Naive B cell (primary cell): ENCODE measurements at regions not wholly inside any gene's neighbourhood (a gene's known extent, or its start where the extent isn't known, plus 50 kb on each side); places are given as distances from the start of the nearest gene placed in this dataset.

Experiments
- ATAC-seq, 2 donors: fragments of 150-1000 bp; cut with Tn5 transposase; 2 replicates each; pipeline ENCODE4 v1.10.0; 2021; ENCODE audit warnings: low read depth in 2 of 2, mild to moderate bottlenecking in 2 of 2, moderate library complexity in 2 of 2
- DNase-seq: peaks from one replicate; pipeline ENCODE4 v3.0.0; 2022
- H3K27ac Mint-ChIP-seq, 6 donors: one replicate each; pipeline ENCODE4 v1.8.0; 2020 to 2022; ENCODE audit warnings: mild to moderate bottlenecking in 6 of 6, mixed read lengths in 6 of 6, moderate library complexity in 5 of 6, inconsistent platforms in 2 of 6
- H3K27me3 Mint-ChIP-seq, 3 donors: one replicate each; pipeline ENCODE4 v1.8.0; 2021 to 2022; ENCODE audit warnings: mixed read lengths in 3 of 3, mild to moderate bottlenecking in 1 of 3
- H3K36me3 Mint-ChIP-seq, 2 donors: one replicate each; pipeline ENCODE4 v1.8.0; 2020 to 2022; ENCODE audit warnings: mixed read lengths in 2 of 2, inconsistent platforms in 1 of 2, mild to moderate bottlenecking in 1 of 2
- H3K4me1 Mint-ChIP-seq, 3 donors: one replicate each; pipeline ENCODE4 v1.8.0; 2020 to 2022; ENCODE audit warnings: mixed read lengths in 3 of 3, inconsistent platforms in 1 of 3, mild to moderate bottlenecking in 1 of 3, moderate library complexity in 1 of 3
- H3K4me3 Mint-ChIP-seq, 8 donors: one replicate each; pipeline ENCODE4 v1.8.0; 2020 to 2022; ENCODE audit warnings: mild to moderate bottlenecking in 8 of 8, mixed read lengths in 8 of 8, moderate library complexity in 8 of 8, inconsistent platforms in 2 of 8
- H3K9me3 Mint-ChIP-seq, 7 donors: one replicate each; pipeline ENCODE4 v1.8.0; 2020 to 2022; ENCODE audit warnings: mixed read lengths in 7 of 7, mild to moderate bottlenecking in 5 of 7, inconsistent platforms in 2 of 7, moderate library complexity in 1 of 7

DNA sequence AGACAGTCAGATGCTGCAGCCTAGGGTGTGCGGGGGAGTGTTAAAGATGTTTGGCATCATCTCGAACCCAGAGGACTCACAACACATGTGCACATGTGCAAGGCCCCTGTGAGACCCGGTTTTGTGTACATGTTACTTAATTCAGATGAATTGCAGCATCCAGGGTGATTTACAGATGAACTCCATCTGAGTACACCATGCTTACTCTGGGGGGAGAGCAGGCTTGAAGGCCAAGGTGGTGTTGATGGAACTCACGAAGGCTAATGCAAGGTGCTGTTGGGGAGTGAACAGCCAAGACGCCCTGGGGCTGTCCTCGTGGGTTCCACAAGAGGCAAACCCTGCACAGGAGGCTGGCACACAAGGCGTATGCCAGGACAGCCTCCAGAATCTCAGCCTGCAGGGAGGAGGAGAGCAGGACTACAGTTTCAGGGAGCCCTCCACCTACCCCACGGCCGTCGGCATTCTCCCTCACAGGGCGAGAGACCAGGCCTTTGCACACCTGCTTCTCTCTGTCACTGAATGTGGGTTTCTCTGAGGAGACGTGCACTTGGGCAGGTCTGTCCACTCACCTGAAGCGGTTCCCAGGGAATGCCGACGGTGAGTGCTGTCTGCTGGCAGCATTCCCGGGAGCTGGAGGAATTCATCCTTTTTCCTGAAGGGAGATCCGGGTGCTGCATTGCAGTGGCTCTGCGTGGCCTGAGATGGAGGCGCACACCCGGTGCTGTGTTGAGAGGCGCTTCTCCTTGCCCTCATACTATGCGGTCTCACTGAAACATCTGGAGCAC is 178.5 kb upstream of the RNF32 start:
- Mint-ChIP-seq H3K4me1 (no peaks in the 10 kb centered on the region), H3K9me3 (peaks cover 0 to 12% (median 7%) of the 10 kb centered on the region in 7 donors), H3K27ac (no peak overlapping the region), H3K4me3 (no peak overlapping the region), H3K27me3 (peaks cover under 1 to 27% (median 18%) of the 10 kb centered on the region in 3 donors), H3K36me3 (no peaks in the 10 kb centered on the region)
- DNase-seq (no peak), ATAC-seq (no peak)

DNA sequence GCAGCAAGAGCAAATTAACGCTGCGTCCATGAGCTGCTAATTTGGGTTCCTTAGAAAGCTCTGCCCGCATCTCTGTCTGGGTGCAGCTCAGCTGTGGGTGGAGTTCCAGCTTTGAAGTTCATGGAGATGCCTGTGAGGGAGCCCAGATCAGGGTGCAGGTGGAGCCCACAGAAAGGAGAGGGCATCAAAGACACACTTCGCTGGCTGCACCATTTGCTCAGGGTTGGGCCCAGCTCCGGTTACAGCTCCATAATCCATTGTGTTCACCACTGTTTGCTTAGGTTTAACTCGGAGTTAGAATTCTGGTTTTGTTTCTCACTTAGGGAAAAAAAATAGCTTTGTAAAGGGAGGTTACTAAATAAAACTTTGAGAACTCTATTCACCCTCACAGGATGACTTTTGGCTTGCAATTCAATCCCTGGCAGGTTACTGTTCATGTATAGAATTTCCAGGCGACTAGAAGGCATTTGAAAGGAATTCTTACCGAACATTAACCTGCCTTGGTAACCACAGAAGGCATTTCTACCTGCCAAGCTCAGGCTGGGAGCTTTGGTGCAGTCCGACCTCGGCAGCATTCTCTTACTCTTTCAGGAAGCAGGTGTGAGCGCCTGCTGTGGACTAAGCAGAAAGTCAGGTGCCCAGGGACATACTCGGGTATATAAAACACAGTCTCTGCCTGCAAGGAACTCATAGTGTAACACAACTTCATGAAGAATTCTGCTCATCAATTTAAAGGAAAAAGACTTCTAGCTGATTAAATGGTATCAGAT is 179.5 kb upstream of the RNF32 start:
- DNase-seq (no peak), ATAC-seq (no peak)
- H3K27ac Mint-ChIP-seq = no peak overlapping the region
- H3K4me3 Mint-ChIP-seq = no peak overlapping the region
- peaks cover 8 to 37% (median 22%) of the 10 kb centered on the region in 3 donors for H3K27me3 Mint-ChIP-seq
- H3K36me3 Mint-ChIP-seq = no peaks in the 10 kb centered on the region
- H3K4me1 Mint-ChIP-seq = no peaks in the 10 kb centered on the region
- peaks cover 0 to 12% (median 7%) of the 10 kb centered on the region in 7 donors for H3K9me3 Mint-ChIP-seq

DNA sequence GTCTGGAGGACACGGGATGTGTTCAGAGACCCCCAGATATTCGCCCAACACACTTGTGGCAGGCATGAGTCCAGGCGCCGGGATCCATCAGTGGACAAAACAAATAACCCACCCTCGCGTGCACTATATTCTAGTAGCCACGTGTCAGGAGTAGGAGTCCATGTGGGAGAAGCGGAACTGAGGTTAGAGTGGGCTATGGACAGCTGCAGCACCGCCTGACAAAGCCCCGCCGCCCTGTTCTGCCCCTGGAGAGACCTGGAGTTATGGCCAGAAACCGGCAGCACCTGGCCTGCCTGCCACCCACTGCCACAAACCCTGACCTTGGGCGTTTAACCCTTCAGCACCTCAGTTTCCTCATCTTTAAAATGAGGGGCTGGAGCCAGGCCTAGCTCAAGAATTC is 181.0 kb upstream of the RNF32 start:
- Mint-ChIP-seq H3K4me3 (no peak overlapping the region), H3K27me3 (peaks cover 13 to 40% (median 14%) of the 10 kb centered on the region in 3 donors), H3K9me3 (peaks cover 0 to 10% (median 4%) of the 10 kb centered on the region in 7 donors), H3K36me3 (no peaks in the 10 kb centered on the region), H3K4me1 (no peaks in the 10 kb centered on the region), H3K27ac (no peak overlapping the region)
- ATAC-seq = no peak
- DNase-seq = no peak

DNA sequence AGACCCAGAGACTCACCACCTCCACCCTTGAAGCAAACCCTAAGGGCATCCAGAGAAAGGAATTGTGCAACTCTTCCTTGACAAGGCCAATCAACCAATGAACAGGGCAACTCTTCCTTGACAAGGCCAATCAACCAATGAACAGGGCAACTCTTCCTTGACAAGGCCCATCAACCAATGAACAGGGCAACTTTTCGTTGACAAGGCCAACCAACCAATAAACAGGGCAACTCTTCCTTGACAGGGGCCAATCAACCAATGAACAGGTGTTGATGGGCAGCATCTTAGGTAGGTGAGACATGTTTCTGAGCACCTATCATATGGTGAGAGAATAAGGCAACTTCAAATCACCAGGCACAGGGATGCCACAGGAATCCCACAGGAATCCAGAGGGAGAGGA is 181.5 kb upstream of the RNF32 start:
- no peak for DNase-seq
- Mint-ChIP-seq H3K4me3 (no peak overlapping the region), H3K27ac (peak overlapping the region in 1 of 6 donors; percentile 44), H3K9me3 (peaks cover 0 to 8% (median 4%) of the 10 kb centered on the region in 7 donors), H3K36me3 (no peaks in the 10 kb centered on the region), H3K27me3 (peaks cover 12 to 40% (median 14%) of the 10 kb centered on the region in 3 donors), H3K4me1 (no peaks in the 10 kb centered on the region)
- no peak for ATAC-seq

DNA sequence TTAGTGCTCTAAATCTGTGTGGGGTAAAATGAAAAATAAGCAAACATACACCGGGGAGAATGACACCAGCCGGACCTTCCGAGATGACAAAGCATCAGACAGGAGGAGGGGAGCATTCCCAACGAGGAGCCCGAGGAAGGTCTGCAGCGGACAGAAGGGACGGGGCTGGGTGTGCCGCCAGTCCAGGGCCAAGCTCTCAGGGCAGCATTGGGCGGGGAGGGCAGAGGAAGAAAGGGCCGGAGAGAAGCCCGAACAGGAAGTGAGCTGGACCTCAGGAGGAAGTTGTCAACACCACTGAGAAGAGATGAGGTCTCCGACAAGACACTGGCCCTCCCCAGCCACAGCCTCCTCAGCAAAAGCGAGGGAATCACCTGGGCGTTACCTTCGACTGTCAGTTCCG is 182.6 kb upstream of the RNF32 start:
- H3K9me3 Mint-ChIP-seq = peaks cover 0 to 8% (median 3%) of the 10 kb centered on the region in 7 donors
- H3K4me3 Mint-ChIP-seq = no peak overlapping the region
- DNase-seq = no peak
- ATAC-seq = no peak
- H3K4me1 Mint-ChIP-seq = no peaks in the 10 kb centered on the region
- no peaks in the 10 kb centered on the region for H3K36me3 Mint-ChIP-seq
- H3K27me3 Mint-ChIP-seq = peaks cover 8 to 37% (median 14%) of the 10 kb centered on the region in 3 donors
- H3K27ac Mint-ChIP-seq = no peak overlapping the region

DNA sequence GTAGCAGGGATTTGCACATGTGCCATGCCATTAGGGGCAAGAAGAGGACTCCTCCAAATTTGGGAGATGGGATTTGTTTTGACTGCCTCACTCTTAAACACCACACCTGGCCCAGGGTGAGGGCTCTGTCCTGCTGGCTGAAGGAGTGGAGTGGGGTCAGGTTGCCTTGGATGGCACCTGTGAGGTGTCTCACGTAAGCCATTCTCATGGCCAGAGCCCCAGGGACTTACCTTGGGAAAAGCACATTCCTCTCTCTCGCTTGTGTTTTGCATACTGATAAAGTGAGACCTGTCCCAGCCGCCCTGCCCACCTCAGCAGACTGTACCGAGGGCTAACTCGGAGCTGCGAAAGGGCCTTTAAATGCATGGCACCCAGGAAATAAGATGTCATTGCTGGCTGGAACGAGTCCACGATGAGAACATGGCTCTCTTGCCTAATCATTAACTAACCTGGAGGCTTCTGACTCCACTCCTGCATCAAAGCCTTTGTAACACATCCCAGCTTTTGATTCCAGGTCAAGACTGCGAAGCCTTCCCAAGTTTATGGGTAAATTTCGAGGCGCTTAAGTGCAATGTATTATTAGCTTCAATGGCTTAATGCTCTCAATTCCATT is 184.0 kb upstream of the RNF32 start:
- Mint-ChIP-seq H3K36me3 (no peaks in the 10 kb centered on the region), H3K9me3 (peaks cover 0 to 8% (median 2%) of the 10 kb centered on the region in 7 donors), H3K4me1 (no peaks in the 10 kb centered on the region), H3K27ac (no peak overlapping the region), H3K4me3 (no peak overlapping the region), H3K27me3 (peaks cover 16 to 44% (median 25%) of the 10 kb centered on the region in 3 donors)
- ATAC-seq (no peak), DNase-seq (no peak)

DNA sequence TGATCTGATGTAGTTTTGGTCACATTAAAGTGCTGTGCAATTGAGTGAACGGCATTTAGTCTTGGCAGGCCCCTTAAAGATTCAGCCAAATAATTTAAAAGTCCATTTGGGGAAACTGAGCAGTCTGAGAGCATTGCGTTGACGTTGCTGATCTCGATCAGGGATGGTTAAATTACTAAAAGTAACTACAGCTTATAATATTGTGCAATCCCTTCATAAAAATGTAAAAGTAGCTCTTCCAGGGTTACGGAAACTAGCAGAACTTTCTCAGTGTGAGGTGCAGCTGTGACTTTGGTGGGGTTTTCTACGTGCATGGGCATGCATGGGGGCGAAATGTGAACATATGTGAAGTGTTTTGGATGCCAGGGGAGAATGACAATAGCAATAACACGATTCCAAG is 184.5 kb upstream of the RNF32 start:
- no peak for ATAC-seq
- Mint-ChIP-seq H3K27ac (no peak overlapping the region), H3K9me3 (peaks cover 0 to 8% (median 2%) of the 10 kb centered on the region in 7 donors), H3K27me3 (peaks cover 16 to 44% (median 25%) of the 10 kb centered on the region in 3 donors), H3K4me1 (no peaks in the 10 kb centered on the region), H3K4me3 (no peak overlapping the region), H3K36me3 (no peaks in the 10 kb centered on the region)
- no peak for DNase-seq

DNA sequence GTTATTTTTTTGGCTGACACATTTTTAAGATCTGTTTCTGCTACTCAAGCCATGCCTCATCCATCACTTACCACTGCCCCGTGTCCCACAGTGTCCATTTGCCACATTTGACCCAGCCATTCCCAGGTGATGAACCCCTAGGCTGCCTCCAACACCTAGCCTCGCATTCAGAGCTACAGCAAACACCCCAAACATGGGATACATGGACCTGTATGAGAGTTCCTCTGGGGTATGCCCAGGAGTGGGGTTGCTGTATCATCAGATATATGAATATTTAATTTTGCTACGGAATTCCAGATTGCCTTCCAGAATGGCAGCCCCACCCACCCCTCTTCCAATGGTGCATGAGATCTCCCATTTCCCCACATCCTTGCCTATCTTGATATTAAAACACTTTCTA is 190.1 kb upstream of the RNF32 start:
- Mint-ChIP-seq H3K4me1 (no peaks in the 10 kb centered on the region), H3K27me3 (peaks cover 11 to 12% (median 12%) of the 10 kb centered on the region in 3 donors), H3K36me3 (no peaks in the 10 kb centered on the region), H3K27ac (no peak overlapping the region), H3K9me3 (no peaks in the 10 kb centered on the region), H3K4me3 (no peak overlapping the region)
- no peak for DNase-seq
- no peak for ATAC-seq

DNA sequence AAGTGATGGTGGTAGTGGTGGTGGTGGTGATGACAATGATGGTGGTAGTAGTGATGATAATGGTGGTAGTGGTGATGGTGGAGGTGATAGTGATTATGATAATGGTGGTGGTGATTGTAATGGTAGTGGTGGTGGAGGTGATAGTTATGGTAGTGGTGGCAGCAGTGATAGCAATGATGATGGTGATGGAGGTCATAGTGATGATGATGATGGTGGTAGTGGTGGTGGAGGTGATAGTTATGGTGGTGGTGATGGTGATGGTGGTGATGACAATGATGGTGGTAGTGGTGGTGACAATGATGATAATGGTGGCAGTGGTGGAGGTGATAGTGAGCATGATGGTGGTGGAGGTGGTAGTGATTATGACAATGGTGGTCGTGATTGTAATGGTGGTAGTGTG is 191.7 kb upstream of the RNF32 start:
- no peak for ATAC-seq
- DNase-seq = no peak
- H3K27ac Mint-ChIP-seq = no peak overlapping the region
- no peaks in the 10 kb centered on the region for H3K4me1 Mint-ChIP-seq
- H3K9me3 Mint-ChIP-seq = no peaks in the 10 kb centered on the region
- peaks cover 11 to 13% (median 11%) of the 10 kb centered on the region in 3 donors for H3K27me3 Mint-ChIP-seq
- H3K4me3 Mint-ChIP-seq = no peak overlapping the region
- no peaks in the 10 kb centered on the region for H3K36me3 Mint-ChIP-seq

DNA sequence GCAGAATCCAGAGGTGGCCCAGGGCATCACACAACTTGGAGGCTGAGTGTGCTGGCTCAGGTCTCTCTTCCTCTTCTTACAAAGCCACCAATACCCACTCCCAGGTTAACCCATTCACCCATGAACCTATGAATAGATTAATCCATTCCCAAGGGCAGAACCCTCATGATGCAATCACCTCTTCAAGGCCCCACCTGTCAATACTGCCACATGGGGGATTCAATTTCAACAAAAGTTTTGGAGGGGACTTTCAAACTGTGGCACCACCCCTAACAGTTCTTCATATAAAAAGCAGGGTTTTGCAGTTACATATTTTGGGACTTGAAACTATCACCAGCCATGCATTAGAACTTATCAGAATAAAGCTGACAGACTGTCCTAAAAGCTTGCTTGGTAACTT is 193.6 kb upstream of the RNF32 start:
- ATAC-seq = no peak
- Mint-ChIP-seq H3K9me3 (no peaks in the 10 kb centered on the region), H3K36me3 (no peaks in the 10 kb centered on the region), H3K4me3 (no peak overlapping the region), H3K4me1 (no peaks in the 10 kb centered on the region), H3K27me3 (peaks cover 6 to 14% (median 8%) of the 10 kb centered on the region in 3 donors), H3K27ac (no peak overlapping the region)
- no peak for DNase-seq

DNA sequence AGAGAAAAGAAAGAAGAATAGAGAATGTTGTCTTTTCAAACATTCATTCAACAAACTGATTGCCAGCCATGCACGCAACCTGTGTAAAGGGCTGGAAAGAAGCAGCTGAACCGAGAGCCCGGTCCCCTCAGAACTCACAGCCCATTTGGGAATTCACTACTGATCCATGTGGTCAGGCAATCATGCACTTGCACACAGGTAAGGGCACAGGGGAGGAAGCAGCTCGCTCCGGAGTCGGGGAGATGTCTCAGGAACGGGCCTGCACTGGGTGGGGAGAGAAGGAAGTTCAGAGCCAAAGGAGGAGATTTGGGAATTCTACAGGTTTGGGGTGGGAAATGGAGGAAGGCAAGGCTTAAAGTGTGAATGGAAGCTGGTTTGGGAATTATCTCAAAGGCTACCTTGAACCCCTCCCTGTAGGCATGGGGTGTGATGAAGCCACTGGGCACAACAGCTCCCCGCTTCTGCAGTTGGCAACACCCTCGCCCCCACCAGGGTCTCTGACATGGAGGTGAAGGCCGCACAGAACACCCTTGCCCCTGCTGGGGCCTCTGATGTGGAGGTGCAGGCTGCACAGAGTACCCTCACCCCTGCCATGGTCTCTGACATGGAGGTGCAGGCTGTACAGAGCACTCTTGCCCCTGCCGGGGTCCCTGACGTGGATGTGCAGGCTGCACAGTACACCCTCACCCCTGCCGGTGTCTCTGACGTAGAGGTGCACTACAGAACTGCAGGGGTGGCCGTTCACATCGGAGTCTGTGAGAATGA is 194.4 kb upstream of the RNF32 start:
- H3K27ac Mint-ChIP-seq = no peak overlapping the region
- ATAC-seq = no peak
- H3K36me3 Mint-ChIP-seq = no peaks in the 10 kb centered on the region
- H3K9me3 Mint-ChIP-seq = no peaks in the 10 kb centered on the region
- no peak for DNase-seq
- H3K27me3 Mint-ChIP-seq = peaks cover 4 to 14% (median 11%) of the 10 kb centered on the region in 3 donors
- no peaks in the 10 kb centered on the region for H3K4me1 Mint-ChIP-seq
- H3K4me3 Mint-ChIP-seq = no peak overlapping the region

DNA sequence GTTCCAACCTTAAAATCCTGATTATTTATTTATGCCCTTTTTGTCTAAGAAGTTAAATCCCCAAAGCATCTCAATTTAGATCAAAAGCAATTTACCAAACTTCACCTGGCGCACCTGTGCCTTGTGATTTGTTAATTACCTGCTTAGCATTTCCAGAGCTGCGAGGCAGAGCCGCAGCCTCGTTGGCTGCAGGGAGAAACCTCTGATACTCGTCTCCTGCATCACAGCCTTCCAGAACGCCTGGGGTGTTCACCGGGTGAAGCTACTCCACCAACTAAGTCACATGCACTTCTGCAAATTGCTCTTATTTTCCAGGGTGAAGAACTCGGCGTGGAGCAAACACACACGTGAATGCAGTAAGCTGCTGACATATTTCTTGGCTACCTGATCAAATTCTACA is 198.1 kb upstream of the RNF32 start:
- Mint-ChIP-seq H3K27me3 (peaks cover 4 to 21% (median 18%) of the 10 kb centered on the region in 3 donors), H3K36me3 (no peaks in the 10 kb centered on the region), H3K4me1 (no peaks in the 10 kb centered on the region), H3K4me3 (no peak overlapping the region), H3K27ac (no peak overlapping the region), H3K9me3 (no peaks in the 10 kb centered on the region)
- ATAC-seq (no peak), DNase-seq (no peak)

DNA sequence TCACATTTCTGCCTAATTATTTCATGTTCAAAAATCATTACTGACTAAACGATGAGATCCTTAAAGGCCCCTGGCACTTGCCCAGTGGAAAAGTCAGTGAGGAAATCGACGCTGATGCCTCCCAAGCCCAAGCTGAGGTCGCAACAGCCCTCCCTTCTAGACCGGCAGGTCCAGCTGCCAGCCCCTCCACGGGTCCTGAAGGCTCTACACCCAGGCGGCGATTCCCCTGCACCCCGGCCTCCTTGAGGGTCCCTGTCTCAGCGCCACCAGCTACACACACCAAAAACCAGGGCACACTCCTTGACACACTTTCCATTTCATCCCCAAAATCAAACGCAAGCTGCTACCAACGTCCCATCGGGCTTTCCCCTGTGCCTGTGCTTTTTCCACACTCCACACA is 200.1 kb upstream of the RNF32 start:
- H3K9me3 Mint-ChIP-seq = no peaks in the 10 kb centered on the region
- no peak overlapping the region for H3K27ac Mint-ChIP-seq
- peaks cover 4 to 21% (median 18%) of the 10 kb centered on the region in 3 donors for H3K27me3 Mint-ChIP-seq
- DNase-seq = no peak
- no peaks in the 10 kb centered on the region for H3K4me1 Mint-ChIP-seq
- no peak overlapping the region for H3K4me3 Mint-ChIP-seq
- no peak for ATAC-seq
- H3K36me3 Mint-ChIP-seq = no peaks in the 10 kb centered on the region
